ENCODE measurements at regions not wholly inside any gene's neighbourhood (a gene's known extent, or its start where the extent isn't known, plus 50 kb on each side); places are given as distances from the start of the nearest gene placed in this dataset.
"Not testable (repeated sequence)": the region's sequence is repeated elsewhere in the genome, so short reads cannot be mapped to it uniquely, and the experiment has no call there.

- no peak overlapping the region for H3K27ac ChIP-seq
- TF ChIP-seq CTCF (conservative IDR thresholded peaks at IDR 0.05) (peak; percentile 64), ZFX (IDR thresholded peaks at IDR 0.05) (no peak)
These were observed 122.5 kb upstream of the NCAM2 start for GRCh38 chr21:20875742-20876141.

- H3K27ac ChIP-seq: no peak overlapping the region
- TF ChIP-seq CTCF (conservative IDR thresholded peaks at IDR 0.05) (no peak), ZFX (IDR thresholded peaks at IDR 0.05) (no peak)
These were observed 120.2 kb upstream of the NCAM2 start for GRCh38 chr21:20877976-20878375.

- TF ChIP-seq CTCF (conservative IDR thresholded peaks at IDR 0.05): peak; percentile 85
- TF ChIP-seq ZFX (IDR thresholded peaks at IDR 0.05): no peak
- no peak overlapping the region for H3K27ac ChIP-seq
These were observed 115.5 kb upstream of the NCAM2 start for GRCh38 chr21:20882462-20883407.

GRCh38 chr21:20883408-20883800 is 114.8 kb upstream of the NCAM2 start:
- TF ChIP-seq ZFX (IDR thresholded peaks at IDR 0.05) (no peak), CTCF (conservative IDR thresholded peaks at IDR 0.05) (no peak)

GRCh38 chr21:20902511-20902910 is 95.7 kb upstream of the NCAM2 start:
- TF ChIP-seq ZFX (IDR thresholded peaks at IDR 0.05) (no peak), CTCF (conservative IDR thresholded peaks at IDR 0.05) (no peak)

More at GRCh38 chr21:20883408-20883800, 114.8 kb upstream of the NCAM2 start:
- H3K27ac ChIP-seq: no peak overlapping the region

GRCh38 chr21:20902998-20903397 is 95.2 kb upstream of the NCAM2 start:
- no peak for TF ChIP-seq ZFX (IDR thresholded peaks at IDR 0.05)
- TF ChIP-seq CTCF (conservative IDR thresholded peaks at IDR 0.05): no peak
- H3K27ac ChIP-seq: no peak overlapping the region

More at GRCh38 chr21:20902511-20902910, 95.7 kb upstream of the NCAM2 start:
- H3K27ac ChIP-seq: no peak overlapping the region

- H3K27ac ChIP-seq: not testable (repeated sequence)
These were observed 70.7 kb upstream of the NCAM2 start for GRCh38 chr21:20927555-20927954.
